Breast epithelium (tissue), 4 donors: ENCODE measurements at regions not wholly inside any gene's neighbourhood (a gene's known extent, or its start where the extent isn't known, plus 50 kb on each side); places are given as distances from the start of the nearest gene placed in this dataset.

ENCODE experiments used
- DNase-seq, 2 donors: peaks; one replicate each; pipeline ENCODE4 v3.0.0-alpha.2; 2019; ENCODE audit warnings: low spot score in 2 of 2
- H3K27ac ChIP-seq, 2 donors: fragments of 200-600 bp; sonication (generic) in 1 of 2; one replicate each; pipeline ENCODE4 v1.5.1; 2016 to 2019; ENCODE audit warnings: mild to moderate bottlenecking in 1 of 2
- H3K27me3 ChIP-seq, 2 donors: fragments of 200-600 bp; sonication (generic) in 1 of 2; one replicate each; pipeline versions ENCODE4 v1.5.1 to v1.6.0; 2017 to 2019; ENCODE audit warnings: control low read depth in 1 of 2, mild to moderate bottlenecking in 1 of 2
- H3K36me3 ChIP-seq: fragments of 200-600 bp; one replicate; pipeline ENCODE4 v1.5.1; 2019
- H3K4me1 ChIP-seq, 2 donors: fragments of 200-600 bp; sonication (generic); one replicate each; pipeline ENCODE4 v1.5.1; 2016 to 2019; ENCODE audit warnings: control low read depth in 1 of 2
- H3K4me3 ChIP-seq, 3 donors: fragments of 200-600 bp; sonication (generic); 1 replicate in 2 of 3; 2 replicates in 1 of 3; pipeline ENCODE4 v1.5.1; 2016 to 2019; ENCODE audit warnings: mild to moderate bottlenecking in 3 of 3, moderate library complexity in 2 of 3
- H3K9me3 ChIP-seq, 2 donors: fragments of 200-600 bp; sonication (generic) in 1 of 2; one replicate each; pipeline ENCODE4 v1.5.1; 2016 to 2019; ENCODE audit warnings: control low read depth in 1 of 2
- CTCF ChIP-seq, 3 donors: fragments of 450-650 bp; IDR thresholded peaks; one replicate each; pipeline ENCODE4 v1.5.1; 2016 to 2017; ENCODE audit warnings: antibody characterized with exemption in 3 of 3, mild to moderate bottlenecking in 3 of 3, moderate library complexity in 3 of 3
- POLR2A ChIP-seq: fragments of 450-650 bp; IDR thresholded peaks from one replicate; pipeline ENCODE4 v1.6.1; 2016; ENCODE audit warnings: antibody characterized with exemption, mild to moderate bottlenecking, moderate library complexity
- POLR2AphosphoS5 ChIP-seq, 3 donors: sonication (generic); formaldehyde crosslinking; IDR thresholded peaks; one replicate each; pipeline ENCODE4 v1.6.1; 2017; ENCODE audit warnings: antibody characterized with exemption in 3 of 3
- intact Hi-C: fragments of 100-400 bp; cut with DNase I; formaldehyde crosslinking; loops from one replicate; pipeline ENCODE4 v1.15.1; 2023; ENCODE audit warnings: low total_unique reads

- intact Hi-C loops = no loop called here
- no peak for DNase-seq
- Histone ChIP-seq H3K36me3 (no peaks in the 10 kb centered on the region), H3K9me3 (no peaks in the 10 kb centered on the region), H3K27ac (no peak overlapping the region), H3K27me3 (no peaks in the 10 kb centered on the region), H3K4me3 (no peak overlapping the region), H3K4me1 (no peaks in the 10 kb centered on the region)
- TF ChIP-seq CTCF (IDR thresholded peaks at IDR 0.05) (no peak), POLR2A (no peak), POLR2AphosphoS5 (IDR thresholded peaks at IDR 0.05) (no peak)
Measured at GRCh38 chr5:56388229-56388985, 155.3 kb upstream of the ANKRD55 start.

- TF ChIP-seq POLR2A (no peak), POLR2AphosphoS5 (IDR thresholded peaks at IDR 0.05) (no peak), CTCF (IDR thresholded peaks at IDR 0.05) (no peak)
- no peaks in the 10 kb centered on the region for H3K4me1 ChIP-seq
- no peaks in the 10 kb centered on the region for H3K36me3 ChIP-seq
- no peaks in the 10 kb centered on the region for H3K27me3 ChIP-seq
- no peak overlapping the region for H3K27ac ChIP-seq
- DNase-seq = no peak
- no peak overlapping the region for H3K4me3 ChIP-seq
- intact Hi-C loops = no loop called here
- no peaks in the 10 kb centered on the region for H3K9me3 ChIP-seq
Measured at GRCh38 chr5:56386046-56386445, 152.9 kb upstream of the ANKRD55 start.

GRCh38 chr5:56384186-56384585, 151.1 kb upstream of the ANKRD55 start:
- no peaks in the 10 kb centered on the region for H3K4me1 ChIP-seq
- intact Hi-C loops = no loop called here
- H3K4me3 ChIP-seq = no peak overlapping the region
- no peak for TF ChIP-seq POLR2A
- TF ChIP-seq CTCF (IDR thresholded peaks at IDR 0.05) = no peak
- TF ChIP-seq POLR2AphosphoS5 (IDR thresholded peaks at IDR 0.05) = no peak
- H3K9me3 ChIP-seq = no peaks in the 10 kb centered on the region
- no peaks in the 10 kb centered on the region for H3K36me3 ChIP-seq
- H3K27ac ChIP-seq = no peak overlapping the region
- DNase-seq = no peak
- H3K27me3 ChIP-seq = no peaks in the 10 kb centered on the region

GRCh38 chr5:56383761-56384160, 150.6 kb upstream of the ANKRD55 start:
- Histone ChIP-seq H3K27ac (no peak overlapping the region), H3K27me3 (no peaks in the 10 kb centered on the region), H3K36me3 (no peaks in the 10 kb centered on the region), H3K9me3 (no peaks in the 10 kb centered on the region), H3K4me1 (no peaks in the 10 kb centered on the region), H3K4me3 (no peak overlapping the region)
- TF ChIP-seq POLR2A = no peak
- TF ChIP-seq CTCF (IDR thresholded peaks at IDR 0.05) = no peak
- no peak for TF ChIP-seq POLR2AphosphoS5 (IDR thresholded peaks at IDR 0.05)
- intact Hi-C loops = no loop called here
- DNase-seq = no peak

- intact Hi-C loops = no loop called here
- Histone ChIP-seq H3K36me3 (no peaks in the 10 kb centered on the region), H3K27me3 (no peaks in the 10 kb centered on the region), H3K4me1 (no peaks in the 10 kb centered on the region), H3K27ac (no peak overlapping the region), H3K9me3 (no peaks in the 10 kb centered on the region), H3K4me3 (no peak overlapping the region)
- no peak for DNase-seq
- TF ChIP-seq POLR2AphosphoS5 (IDR thresholded peaks at IDR 0.05) (no peak), CTCF (IDR thresholded peaks at IDR 0.05) (no peak), POLR2A (no peak)
Measured at GRCh38 chr5:56382896-56383295, 149.8 kb upstream of the ANKRD55 start.
